Lung microvascular endothelial cell (primary cell): ENCODE measurements at regions not wholly inside any gene's neighbourhood (a gene's known extent, or its start where the extent isn't known, plus 50 kb on each side); places are given as distances from the start of the nearest gene placed in this dataset.

ENCODE experiments used
- DNase-seq, 2 donors: peaks; one replicate each; pipeline versions ENCODE4 v3.0.0 to v3.0.0-alpha.2; 2010; ENCODE audit warnings: low read depth in 2 of 2

DNA sequence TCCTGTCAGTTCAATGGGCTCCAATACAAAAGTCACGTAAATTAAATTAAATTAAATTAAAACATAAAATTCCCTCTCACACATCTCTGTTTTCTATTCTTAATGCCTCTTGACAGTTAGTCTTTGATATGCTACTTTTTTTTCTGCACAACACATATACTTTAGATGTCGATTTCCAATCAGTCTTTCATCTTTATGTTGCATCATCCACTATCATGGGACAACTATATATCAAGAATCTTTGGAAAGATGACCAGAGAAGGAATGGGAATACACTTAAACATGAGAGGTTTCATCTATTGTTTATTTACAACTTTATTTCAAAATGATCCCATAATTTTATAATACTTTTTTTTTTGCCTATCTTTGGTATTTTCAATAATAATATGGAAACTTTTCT is 733.3 kb upstream of the FANCL start:
- no peak for DNase-seq

DNA sequence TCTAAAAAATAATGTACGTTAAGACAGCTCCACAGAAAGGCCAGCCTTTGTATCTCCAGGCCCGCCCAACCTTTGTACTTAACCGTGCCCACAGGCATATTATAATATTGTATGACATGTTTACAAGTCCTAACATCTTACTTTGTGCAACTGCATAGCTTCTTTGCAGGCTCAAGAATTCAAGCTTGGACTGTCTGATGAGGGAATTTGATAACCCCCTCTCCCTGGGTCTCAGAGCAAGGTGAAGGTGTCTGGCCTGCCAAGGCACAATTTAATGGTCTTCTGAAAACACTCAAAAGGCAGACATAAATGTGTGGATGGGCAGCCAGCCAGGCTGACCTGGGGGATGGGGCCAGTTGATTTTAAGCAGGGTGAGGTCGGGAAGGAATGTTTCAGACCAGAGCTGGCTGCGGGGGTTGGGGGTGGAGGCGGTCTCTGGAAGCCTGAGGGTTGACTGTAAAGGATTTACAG is 732.7 kb upstream of the FANCL start:
- DNase-seq: no peak

DNA sequence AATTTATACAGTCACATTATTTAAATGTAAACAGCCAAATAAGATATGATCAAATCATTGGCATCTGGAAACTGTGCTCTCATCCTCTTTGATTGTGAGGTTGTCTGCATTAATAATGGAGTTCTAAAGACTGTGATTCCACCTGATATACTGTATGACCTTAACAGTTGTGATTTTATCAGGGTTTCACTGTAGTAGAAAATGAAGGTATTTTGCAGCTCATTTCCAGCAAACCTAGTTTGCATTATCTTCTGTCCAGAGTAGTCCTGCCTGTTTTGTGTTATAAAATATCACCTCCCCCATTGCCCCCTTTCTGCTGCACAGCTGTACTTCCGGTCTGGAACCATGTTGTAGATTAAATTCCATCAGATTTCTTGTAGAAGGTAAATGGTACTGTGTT is 731.6 kb upstream of the FANCL start:
- no peak for DNase-seq

DNA sequence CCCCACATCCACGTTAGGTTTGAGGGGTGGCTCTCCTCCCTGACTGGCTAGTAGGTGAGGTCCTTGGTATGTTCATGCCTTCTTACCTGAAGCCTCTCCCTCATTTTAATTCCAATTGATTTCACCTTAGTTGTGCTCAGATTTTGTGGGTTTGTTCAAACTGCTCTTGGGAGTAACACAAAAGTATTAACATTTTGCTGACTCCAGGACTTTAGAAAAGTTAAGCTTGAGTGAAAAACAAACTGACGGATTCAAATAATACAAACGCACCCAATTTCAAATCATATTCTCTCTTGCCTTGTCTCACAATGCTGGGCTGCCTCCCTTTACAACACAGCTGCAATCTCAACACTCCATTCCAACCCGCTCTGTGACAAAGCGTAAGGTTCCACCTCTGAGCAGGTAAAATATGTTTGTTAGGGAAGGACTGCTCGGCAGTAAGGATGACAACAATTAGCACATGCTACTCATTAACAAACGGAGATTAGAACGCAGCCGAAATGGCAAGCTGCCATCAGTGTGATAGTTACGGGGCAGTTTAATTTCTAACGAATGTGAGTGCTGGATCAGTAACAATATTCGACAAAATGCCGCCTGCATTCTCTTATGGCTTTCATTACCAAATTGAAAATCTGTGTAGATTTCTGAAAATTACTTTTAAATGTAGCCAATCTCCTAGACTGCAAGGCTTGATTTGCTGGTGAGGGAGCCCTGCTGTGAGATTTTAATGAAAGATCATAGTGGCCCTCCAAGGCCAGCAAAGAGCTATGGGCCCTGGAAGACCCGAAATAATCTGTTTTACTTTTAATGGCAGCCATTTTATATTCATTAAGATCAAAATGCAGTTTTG is 730.6 kb upstream of the FANCL start:
- DNase-seq: no peak

DNA sequence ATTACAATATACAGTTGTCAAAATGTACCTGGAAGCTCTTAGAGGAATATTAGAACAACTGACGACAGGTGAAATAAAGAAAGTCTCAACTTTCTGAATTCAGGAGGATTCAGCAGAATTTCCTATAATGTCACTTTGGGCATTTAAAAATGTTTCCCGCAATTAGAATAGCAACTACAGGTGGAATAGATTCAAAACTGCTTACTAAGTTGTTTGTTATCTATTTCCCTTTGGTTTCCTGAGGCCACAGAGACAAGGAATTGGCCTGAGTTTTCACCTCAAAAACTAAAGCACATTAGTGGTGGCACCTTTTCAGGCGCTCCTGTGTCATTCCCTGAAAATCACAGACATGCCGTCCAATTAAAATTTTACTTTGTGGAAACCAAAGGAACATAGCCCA is 729.2 kb upstream of the FANCL start:
- no peak for DNase-seq

DNA sequence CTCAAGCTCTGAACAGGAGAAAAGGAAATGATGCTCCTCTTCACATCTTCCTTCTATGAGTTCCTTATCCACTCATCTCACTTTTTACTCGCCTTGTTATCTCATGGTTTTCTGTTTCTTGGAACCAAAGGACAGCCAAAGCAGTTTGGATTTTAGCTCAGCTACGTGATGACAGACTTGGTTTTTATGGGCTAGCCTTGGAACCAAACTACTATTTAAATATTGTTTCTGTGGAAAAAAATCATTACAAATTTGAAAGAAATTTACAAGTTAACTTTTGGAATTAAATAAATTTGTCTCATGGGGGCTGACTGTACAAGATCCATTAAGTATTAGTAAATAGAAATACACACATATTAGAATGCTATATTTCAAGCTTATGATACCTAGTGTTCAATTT is 727.8 kb upstream of the FANCL start:
- no peak for DNase-seq

DNA sequence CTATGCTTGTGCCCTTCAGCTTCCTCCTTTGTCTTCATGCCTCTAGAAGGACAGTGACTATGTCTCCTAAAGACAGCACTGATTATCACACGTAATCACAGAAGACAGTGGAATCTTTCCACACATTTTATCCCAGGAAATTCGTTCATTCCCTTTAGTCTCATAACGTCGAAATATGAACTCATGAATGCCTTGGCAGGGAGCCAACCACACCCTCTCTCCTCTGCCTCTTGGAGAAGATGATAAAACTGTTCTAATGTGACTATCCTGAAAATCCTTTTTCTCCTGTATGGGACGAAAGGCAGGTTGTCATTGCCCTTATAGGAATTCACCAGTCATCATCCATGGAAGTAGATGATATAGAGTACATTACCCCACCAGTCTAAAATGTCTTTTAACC is 726.6 kb upstream of the FANCL start:
- no peak for DNase-seq

DNA sequence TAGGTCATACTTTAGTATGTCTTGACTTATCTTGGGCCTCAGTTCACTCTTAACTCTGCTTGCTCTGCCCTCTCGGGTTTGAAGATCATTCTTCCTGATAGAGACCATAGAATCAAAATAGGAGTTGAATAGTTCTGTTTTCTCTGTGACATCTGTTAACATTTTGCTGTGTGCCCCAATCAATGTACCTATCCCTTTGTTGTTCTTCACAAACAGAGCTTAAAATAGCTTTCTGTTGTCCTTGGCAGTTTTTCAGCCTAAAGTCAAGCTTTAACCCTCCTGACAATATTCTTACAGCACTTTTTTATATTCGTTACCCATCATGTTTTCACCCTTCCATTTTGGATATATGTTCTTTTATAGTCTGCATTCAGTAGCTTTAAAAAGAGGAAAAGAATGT is 724.5 kb upstream of the FANCL start:
- DNase-seq: no peak

DNA sequence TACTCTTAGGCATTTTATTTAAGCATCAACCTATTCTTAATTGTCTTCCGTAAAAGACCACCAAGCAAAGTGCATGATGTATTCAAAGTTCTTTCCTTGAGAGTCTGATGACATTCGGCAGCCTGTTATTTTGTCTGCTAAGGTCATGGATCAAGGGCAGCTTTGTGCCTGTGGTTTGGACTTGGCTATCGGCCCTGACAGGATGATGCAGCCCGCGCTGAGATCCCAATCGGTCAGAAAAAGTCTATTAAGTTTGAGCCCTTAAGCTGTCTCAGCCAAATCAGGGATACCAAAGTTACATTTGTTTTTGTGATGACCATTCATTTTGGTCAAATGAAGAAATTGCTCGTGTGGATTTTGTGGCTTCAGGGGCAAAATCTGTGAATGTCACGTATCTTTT is 718.9 kb upstream of the FANCL start:
- DNase-seq: no peak

DNA sequence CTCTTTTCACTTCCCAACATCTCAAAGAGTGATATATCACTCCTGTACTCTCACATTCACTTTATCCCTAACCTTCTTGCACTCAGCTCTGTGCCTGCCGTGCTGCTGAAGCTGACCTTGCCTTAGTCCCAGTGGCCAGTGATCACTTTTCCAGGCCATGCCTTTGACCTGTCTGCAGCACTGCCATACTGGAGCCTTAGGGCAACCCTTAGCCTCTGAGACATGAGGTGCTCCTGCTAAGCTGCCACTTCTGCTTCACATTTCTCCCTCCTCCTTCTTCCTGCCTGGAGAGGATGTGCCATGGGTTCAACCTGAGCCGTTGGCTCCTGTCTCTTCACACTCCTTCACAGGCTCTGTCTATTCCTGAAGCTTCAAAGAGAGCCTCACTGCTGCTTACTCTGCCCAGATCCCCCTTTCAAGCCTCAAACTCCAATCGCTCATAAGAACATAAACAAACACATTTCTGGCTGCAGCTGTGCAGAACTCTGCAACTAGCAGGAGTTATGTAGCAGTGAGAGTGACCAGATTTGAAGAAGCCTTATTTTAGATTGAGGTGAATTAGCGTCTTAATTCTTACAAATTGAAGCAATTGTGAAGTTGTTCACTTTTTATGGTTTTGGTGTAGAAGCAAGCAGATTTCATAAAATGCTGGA is 716.2 kb upstream of the FANCL start:
- no peak for DNase-seq

DNA sequence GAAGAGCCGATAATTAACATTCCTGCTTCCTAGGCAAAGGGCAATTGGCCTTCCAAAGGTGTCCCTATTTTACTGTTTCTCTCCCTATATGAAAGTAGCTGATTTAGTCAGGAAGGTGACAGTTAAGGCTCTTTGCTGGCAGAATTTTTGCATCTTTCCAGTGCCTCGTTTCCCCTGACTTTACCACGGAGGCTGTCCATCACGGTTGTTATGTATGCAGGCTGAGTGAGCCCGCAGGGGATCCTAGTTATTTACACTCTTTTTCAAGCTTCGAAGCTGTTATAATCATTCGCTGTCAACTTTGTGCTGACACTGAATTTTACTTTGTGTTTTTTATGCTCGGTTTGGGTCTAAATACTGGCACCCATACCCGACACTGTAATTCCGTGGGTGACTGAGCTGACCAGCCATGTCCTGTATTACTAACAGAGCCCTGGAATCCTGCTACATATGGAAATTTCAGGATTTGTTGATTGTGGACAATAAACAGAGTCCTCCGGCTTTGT is 713.8 kb upstream of the FANCL start:
- DNase-seq: no peak

DNA sequence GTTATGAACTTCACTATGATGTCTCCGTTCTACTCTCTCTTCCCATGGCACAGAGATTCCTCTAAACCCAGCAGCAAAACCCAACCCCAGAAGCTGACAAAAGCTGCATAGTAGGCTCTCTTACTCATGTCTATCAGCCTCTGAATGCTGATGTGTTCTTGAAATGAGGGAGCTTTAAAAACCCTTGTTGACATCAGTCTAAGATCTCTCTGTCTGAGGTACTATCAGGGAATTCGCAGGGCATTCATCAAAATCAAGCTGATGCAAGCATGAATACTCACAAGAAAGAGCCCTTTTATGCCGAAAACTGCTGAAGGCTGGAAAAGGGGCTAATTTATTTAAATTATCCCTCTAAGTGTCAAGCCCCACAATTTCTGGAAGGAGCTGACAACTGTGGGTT is 710.6 kb upstream of the FANCL start:
- DNase-seq: no peak

DNA sequence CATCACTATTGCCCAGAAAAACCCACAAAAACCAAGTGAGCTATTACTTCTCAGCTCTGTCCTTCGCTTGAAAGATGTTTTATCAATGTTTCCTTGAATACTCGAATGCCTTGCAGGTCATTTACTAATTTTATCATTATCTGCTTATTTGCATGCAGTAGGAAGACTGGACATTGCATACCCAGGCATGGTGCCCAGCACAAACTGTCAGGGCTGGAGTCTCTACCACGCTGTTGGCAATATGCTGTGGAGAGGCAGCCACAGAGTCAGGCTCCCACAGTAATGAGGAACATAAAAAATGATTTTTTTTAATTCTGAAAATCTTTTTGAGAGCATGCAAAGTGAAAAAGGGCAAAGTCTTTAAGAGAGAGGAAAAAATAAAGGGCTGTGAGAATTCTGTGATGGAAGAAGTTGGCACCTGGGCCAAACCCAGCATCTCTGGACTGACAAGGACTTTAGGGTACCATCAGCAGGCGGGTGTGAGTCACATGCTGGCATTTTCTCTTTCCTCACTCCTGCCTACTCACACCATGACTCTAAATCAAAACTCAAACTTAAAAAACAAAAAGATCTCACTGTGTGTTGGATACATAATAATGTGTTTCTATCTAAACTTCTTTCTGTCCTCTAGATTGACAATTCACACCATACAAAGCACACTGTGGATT is 709.8 kb upstream of the FANCL start:
- no peak for DNase-seq

DNA sequence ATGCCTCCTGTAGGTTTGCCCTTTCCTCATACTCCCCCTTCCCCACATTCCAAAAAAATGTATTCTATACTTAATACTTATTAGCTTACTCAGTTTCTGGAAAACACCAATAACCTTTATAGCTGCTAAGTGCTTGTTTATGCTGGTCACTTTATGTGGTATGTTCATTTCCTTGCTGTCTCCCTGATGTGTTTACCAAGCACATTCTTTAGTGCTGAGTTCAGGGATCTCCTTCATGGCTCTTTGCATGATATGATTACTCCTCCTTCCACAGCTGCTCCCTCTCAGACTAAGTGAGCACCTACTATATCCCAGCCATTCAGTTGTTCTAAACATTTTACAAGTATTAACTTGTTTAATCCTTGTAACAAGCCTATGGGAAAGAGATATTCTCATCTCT is 698.3 kb upstream of the FANCL start:
- no peak for DNase-seq

DNA sequence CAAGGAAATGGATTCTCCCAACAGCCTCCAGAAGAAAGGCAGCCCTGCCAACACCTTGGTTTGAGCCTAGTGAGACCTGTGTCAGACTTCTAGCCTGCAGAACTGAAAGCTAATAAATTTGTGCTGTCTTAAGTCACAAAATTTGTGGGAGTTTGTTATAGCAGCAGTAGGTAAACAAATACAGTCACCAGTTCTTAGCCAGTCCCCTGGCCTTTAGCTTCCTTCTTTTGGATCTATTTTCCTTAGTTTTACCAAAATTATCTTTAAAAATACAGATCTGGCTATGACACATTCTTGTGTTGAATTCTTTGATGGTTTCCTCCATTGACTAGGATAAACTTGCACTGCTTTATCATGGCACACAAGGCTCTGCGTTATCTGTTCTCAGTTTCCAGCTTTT is 697.9 kb upstream of the FANCL start:
- DNase-seq: no peak

DNA sequence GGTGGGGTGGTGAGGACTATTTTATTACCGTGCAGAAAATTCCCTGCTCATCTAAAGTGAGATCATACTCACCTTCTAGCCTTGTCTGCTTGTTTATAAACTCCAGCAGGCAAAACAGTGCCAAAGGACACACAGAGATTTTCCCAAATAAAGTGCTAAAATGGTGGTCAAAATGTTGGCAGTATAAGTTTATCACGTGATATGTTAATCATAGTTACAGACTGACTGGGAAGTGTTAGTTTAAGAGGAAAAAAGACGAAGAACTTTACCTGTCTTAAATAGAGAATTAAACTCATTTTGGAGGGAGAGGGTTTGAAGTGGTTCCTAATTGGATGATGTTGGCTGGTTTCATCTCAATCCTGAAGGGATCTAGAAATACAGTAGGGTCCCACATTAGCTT is 691.7 kb upstream of the FANCL start:
- no peak for DNase-seq

DNA sequence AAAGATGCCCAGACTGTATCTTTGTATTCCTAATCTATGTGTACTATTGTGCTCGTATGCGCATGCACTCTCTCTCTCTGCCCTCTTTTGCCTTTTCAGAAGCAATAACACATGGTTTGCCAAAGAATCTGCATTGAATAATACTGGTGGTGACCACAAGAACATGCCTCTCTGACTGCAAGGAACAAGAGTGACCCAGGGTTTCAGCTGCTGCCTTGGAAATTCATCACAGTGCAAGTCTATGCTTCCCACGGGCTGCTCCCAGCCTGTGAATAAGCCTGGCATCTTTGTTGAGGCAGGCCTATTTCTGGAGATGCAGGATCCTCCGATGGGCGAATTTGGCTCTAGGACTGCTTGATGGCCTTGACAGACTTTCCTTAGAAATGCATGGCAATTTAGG is 689.4 kb upstream of the FANCL start:
- DNase-seq: no peak

DNA sequence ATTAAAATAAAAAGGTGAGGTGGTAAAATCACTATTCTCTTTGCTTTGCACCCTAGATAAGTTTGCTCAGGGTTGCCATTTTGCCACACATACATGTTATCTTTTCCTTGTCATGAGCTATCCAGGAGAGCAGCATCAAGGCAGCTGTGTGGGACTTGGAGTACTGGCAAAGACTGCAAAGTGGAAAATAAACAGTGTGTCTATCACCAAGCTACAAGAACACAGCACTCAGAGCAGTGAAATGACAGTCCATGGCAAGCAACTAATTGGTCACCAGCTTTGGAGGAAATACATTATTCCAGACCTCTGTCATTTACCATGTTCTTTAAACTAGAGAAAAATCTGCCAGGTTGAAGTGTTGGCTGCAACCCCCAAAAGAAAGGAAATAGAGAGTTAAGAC is 687.8 kb upstream of the FANCL start:
- no peak for DNase-seq

DNA sequence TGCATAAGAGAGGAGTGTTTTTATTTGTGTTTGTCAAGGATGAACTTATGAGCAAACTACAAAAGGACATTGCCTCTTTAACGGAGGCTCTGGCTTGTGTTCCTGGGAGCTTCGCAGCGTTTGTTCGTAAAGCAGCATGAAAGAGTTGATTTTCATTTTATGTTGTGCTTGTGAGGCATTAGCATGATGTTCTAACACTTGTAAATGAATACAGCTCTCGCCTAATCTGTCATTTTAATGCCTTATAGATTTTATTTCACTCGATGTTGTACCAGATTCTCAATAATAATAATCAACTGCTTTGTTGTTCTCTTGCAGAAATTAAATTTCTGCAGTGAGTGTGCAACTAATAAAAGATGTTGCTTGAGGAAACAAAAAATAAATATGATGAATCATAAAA is 687.3 kb upstream of the FANCL start:
- no peak for DNase-seq

DNA sequence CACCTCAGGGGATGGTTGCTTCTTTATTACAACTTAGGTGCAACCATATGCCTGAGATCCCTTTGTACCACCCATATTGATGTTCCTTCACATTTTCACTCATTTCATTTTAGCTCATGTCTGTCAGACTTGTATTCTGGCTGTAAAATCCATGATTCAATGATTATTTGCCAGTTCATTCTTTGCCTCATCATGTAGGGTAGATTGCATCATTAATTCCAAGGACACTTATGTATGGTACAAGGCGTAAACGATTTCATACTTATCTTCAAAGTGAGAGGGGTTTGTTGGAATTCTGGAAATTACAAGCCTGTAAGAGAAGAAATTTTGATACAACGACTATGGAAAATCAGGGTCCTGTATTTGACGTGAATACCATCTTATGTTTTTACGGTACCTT is 685.0 kb upstream of the FANCL start:
- DNase-seq: no peak

DNA sequence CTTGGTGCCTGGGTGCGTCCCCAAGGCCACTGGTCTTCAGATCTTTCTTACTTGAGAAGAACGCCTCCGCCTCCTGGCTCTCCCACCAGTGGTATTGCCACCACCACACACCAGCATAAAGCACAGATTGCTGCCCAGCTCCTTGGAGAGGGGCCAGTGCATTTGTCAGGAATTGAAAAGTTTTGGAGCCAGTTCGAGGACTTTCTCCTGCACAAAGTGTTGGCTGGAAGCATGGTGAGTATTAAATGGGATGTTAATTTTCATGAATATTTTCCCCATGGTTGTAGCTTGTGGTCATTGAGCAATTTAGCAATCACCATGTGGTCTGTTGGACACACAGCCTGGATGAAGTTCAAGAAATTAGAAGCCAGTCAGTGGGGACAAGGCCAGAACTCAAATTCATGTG is 684.6 kb upstream of the FANCL start:
- no peak for DNase-seq

DNA sequence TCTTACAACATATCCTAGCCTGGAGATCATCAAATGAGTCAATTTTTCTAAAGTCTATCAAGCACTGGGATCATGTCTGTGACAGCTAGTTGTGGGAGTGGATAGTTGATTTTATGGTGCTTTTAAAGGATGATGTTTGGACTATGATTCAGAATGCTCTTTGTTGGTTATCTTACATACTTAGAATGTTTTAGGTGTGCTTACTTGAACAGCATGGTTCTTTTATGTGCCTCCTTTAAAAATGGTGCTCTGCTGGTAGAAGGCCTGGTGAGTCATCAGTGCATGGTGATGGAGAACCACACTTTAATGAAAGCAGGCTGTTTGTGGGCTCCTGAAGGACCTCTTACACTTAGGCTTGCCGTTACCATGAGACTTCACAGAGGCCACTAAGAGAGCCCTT is 682.7 kb upstream of the FANCL start:
- no peak for DNase-seq

DNA sequence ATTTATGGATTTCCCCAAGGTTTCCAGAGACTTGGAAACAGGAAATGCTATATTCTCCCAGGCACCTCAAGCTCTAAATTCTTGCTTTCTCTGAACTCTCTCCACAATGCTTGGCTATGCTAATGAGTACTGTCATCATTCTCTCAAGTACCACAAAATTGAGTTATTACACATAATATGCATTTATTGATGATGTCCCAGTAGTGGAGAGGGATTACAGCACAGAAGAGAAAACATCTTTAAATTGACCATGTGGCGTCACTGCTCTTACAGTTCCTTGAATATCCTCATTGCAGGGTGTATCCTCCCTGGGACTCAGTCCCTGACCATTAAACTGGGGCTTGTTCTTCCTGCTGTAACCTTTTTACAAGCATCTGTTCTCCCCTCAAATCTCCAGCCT is 681.1 kb upstream of the FANCL start:
- no peak for DNase-seq
